Keratinocyte (primary cell): ENCODE measurements at regions not wholly inside any gene's neighbourhood (a gene's known extent, or its start where the extent isn't known, plus 50 kb on each side); places are given as distances from the start of the nearest gene placed in this dataset.

Experiments used
- DNase-seq: peaks from one replicate; pipeline ENCODE4 v3.0.0-alpha.2; 2011; ENCODE audit warnings: low read depth, missing footprints, low spot score
- FAIRE-seq: peaks from 2 replicates; lab custom pipeline; 2011; peaks lifted over from hg19 to GRCh38; lab: Jason Lieb, UNC
- H2AFZ ChIP-seq: 2 replicates; pipeline ENCODE4 v1.6.0; 2012; ENCODE audit warnings: low read length, control low read depth, inconsistent platforms; ENCODE audit not compliant: control insufficient read depth
- H3K27ac ChIP-seq: 2 replicates; pipeline ENCODE4 v1.5.1; 2011; ENCODE audit warnings: low read length; ENCODE audit not compliant: control insufficient read depth, insufficient read depth
- H3K27me3 ChIP-seq: 3 replicates; pipeline ENCODE4 v1.6.0; 2011; ENCODE audit warnings: low read length; ENCODE audit not compliant: control insufficient read depth, insufficient read depth; ENCODE audit errors: extremely low read depth
- H3K36me3 ChIP-seq, 2 experiments: 2 replicates in 1 of 2; 3 replicates in 1 of 2; pipeline ENCODE4 v1.5.1; 2011; ENCODE audit warnings: low read length in 2 of 2, mild to moderate bottlenecking in 1 of 2; ENCODE audit not compliant: control insufficient read depth in 2 of 2, insufficient read depth in 2 of 2; ENCODE audit errors: extremely low read depth in 1 of 2
- H3K4me1 ChIP-seq: 3 replicates; pipeline ENCODE4 v1.5.1; 2011; ENCODE audit warnings: low read length; ENCODE audit not compliant: control insufficient read depth, insufficient read depth; ENCODE audit errors: extremely low read depth
- H3K4me2 ChIP-seq: 3 replicates; pipeline ENCODE4 v1.6.0; 2011; ENCODE audit warnings: low read depth, low read length; ENCODE audit not compliant: control insufficient read depth, insufficient read depth; ENCODE audit errors: extremely low read depth
- H3K4me3 ChIP-seq, 3 experiments: fragments of 200-600 bp in 1 of 3; sonication (generic) in 1 of 3; 2 replicates in 2 of 3; 3 replicates in 1 of 3; pipeline ENCODE4 v1.5.1; 2011 to 2016; ENCODE audit warnings: low read length in 3 of 3, mild to moderate bottlenecking in 3 of 3, control low read depth in 2 of 3, inconsistent platforms in 1 of 3, low read depth in 1 of 3, mixed read lengths in 1 of 3, mixed run types in 1 of 3, moderate library complexity in 1 of 3; ENCODE audit not compliant: control insufficient read depth in 2 of 3, insufficient read depth in 2 of 3; ENCODE audit errors: extremely low read depth in 1 of 3
- H3K79me2 ChIP-seq: 2 replicates; pipeline ENCODE4 v1.6.0; 2012; ENCODE audit warnings: low read length; ENCODE audit not compliant: control insufficient read depth, insufficient read depth
- H3K9ac ChIP-seq: 3 replicates; pipeline ENCODE4 v1.6.0; 2011; ENCODE audit warnings: low read length; ENCODE audit not compliant: control insufficient read depth, insufficient read depth; ENCODE audit errors: extremely low read depth
- H3K9me1 ChIP-seq: 3 replicates; pipeline ENCODE4 v1.6.0; 2011; ENCODE audit warnings: low read length; ENCODE audit not compliant: control insufficient read depth, insufficient read depth; ENCODE audit errors: extremely low read depth
- H3K9me3 ChIP-seq: 2 replicates; pipeline ENCODE4 v1.5.1; 2012; ENCODE audit warnings: low read depth, low read length; ENCODE audit not compliant: control insufficient read depth
- H4K20me1 ChIP-seq: 3 replicates; pipeline ENCODE4 v1.6.0; 2011; ENCODE audit warnings: low read length; ENCODE audit not compliant: control insufficient read depth, insufficient read depth; ENCODE audit errors: extremely low read depth
- EZH2 ChIP-seq: IDR thresholded peaks from one replicate; pipeline ENCODE4 v1.6.1; 2012; ENCODE audit warnings: inconsistent platforms, mild to moderate bottlenecking, low read length, moderate library complexity
- dilution Hi-C: fragments of 300-500 bp; cut with MboI; formaldehyde crosslinking; loops from one replicate; pipeline ENCODE4 v1.7.0; 2020; ENCODE audit warnings: low sequenced_read_pairs; ENCODE audit not compliant: extremely low pct_ligation_motif_present
- TF ChIP-seq, protein P1 (sequence below), 3 experiments: IDR thresholded peaks in 1 of 3; conservative IDR thresholded peaks in 1 of 3; optimal IDR thresholded peaks in 1 of 3; 2 replicates in 2 of 3; 3 replicates in 1 of 3; pipeline versions ENCODE3 to v1.5.1; 2011; ENCODE audit warnings: low read length in 3 of 3, mild to moderate bottlenecking in 3 of 3, moderate library complexity in 2 of 3, control low read depth in 1 of 3, inconsistent platforms in 1 of 3; ENCODE audit not compliant: insufficient read depth in 2 of 3; ENCODE audit errors: extremely low read depth in 1 of 3

DNA sequence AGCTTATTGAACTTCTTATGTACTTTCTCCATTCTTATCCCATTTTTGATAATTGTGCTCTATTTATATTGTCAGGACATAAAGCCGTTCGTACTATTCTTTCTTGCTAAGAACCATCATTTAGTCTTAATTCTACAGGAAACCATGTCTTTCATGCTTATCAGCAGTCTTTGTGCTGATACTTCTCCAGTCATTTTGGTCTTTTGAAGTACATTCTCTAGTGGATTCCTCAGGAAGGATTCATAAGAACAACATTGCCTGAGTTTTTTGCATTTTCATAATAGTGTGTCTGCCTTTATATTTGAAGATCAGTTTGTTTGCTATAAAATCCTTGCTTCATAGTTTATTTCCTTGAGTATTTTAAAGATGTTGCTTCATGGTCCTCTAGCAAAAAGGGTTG is 126.6 kb upstream of the NEO1 start:
- Histone ChIP-seq H3K9me3 (no peaks in the 10 kb centered on the region), H3K4me2 (no peak overlapping the region), H3K27me3 (peaks cover 8% of the 10 kb centered on the region), H4K20me1 (no peaks in the 10 kb centered on the region), H3K4me1 (no peaks in the 10 kb centered on the region), H3K9me1 (no peaks in the 10 kb centered on the region), H3K36me3 (no peaks in the 10 kb centered on the region), H3K79me2 (no peaks in the 10 kb centered on the region), H2AFZ (no peak overlapping the region), H3K4me3 (no peak overlapping the region), H3K27ac (no peak overlapping the region), H3K9ac (no peak overlapping the region)
- no peak for TF ChIP-seq EZH2
- TF ChIP-seq, protein P1, sequence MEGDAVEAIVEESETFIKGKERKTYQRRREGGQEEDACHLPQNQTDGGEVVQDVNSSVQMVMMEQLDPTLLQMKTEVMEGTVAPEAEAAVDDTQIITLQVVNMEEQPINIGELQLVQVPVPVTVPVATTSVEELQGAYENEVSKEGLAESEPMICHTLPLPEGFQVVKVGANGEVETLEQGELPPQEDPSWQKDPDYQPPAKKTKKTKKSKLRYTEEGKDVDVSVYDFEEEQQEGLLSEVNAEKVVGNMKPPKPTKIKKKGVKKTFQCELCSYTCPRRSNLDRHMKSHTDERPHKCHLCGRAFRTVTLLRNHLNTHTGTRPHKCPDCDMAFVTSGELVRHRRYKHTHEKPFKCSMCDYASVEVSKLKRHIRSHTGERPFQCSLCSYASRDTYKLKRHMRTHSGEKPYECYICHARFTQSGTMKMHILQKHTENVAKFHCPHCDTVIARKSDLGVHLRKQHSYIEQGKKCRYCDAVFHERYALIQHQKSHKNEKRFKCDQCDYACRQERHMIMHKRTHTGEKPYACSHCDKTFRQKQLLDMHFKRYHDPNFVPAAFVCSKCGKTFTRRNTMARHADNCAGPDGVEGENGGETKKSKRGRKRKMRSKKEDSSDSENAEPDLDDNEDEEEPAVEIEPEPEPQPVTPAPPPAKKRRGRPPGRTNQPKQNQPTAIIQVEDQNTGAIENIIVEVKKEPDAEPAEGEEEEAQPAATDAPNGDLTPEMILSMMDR (optimal IDR thresholded peaks at IDR 0.05 in 1 of 3, IDR thresholded peaks at IDR 0.05 in 1 of 3, conservative IDR thresholded peaks at IDR 0.05 in 1 of 3; ENCODE audit: extremely low read depth in 1 of 3, insufficient read depth in 2 of 3, low read length in 3 of 3) = no peak
- dilution Hi-C loops = no loop called here
- no peak for DNase-seq
- no peak for FAIRE-seq

DNA sequence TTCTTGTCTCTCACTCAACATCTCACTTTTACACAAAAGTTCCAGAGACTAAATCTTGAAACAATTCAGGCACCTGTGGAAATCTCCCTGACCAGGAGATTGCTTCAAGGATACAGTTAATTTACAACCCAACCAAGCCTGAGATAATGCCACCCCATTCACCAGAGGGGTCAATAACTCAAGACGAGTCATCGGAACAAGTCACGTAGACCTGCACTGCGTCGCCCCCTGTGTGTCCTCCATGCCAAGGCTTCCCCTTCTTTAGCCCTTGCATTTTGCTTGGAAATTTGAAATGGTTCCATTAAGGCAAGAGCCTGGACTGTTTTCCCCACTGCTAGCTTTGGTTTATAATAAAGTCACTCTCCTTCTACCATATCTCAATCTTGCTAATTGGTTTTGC is 129.0 kb upstream of the NEO1 start:
- H3K4me3 ChIP-seq = no peak overlapping the region
- no peaks in the 10 kb centered on the region for H4K20me1 ChIP-seq
- H3K4me2 ChIP-seq = no peak overlapping the region
- H3K9ac ChIP-seq = no peak overlapping the region
- dilution Hi-C loops = no loop called here
- no peaks in the 10 kb centered on the region for H3K9me1 ChIP-seq
- FAIRE-seq (no peak), DNase-seq (no peak)
- no peak overlapping the region for H3K27ac ChIP-seq
- no peaks in the 10 kb centered on the region for H3K4me1 ChIP-seq
- no peaks in the 10 kb centered on the region for H3K36me3 ChIP-seq
- TF ChIP-seq, protein P1 (optimal IDR thresholded peaks at IDR 0.05 in 1 of 3, IDR thresholded peaks at IDR 0.05 in 1 of 3, conservative IDR thresholded peaks at IDR 0.05 in 1 of 3; ENCODE audit: extremely low read depth in 1 of 3, insufficient read depth in 2 of 3, low read length in 3 of 3) = no peak
- TF ChIP-seq EZH2 = no peak
- H2AFZ ChIP-seq = no peak overlapping the region
- no peaks in the 10 kb centered on the region for H3K79me2 ChIP-seq
- H3K27me3 ChIP-seq = peaks cover 8% of the 10 kb centered on the region
- H3K9me3 ChIP-seq = no peaks in the 10 kb centered on the region
